ENCODE measurements at regions not wholly inside any gene's neighbourhood (a gene's known extent, or its start where the extent isn't known, plus 50 kb on each side); places are given as distances from the start of the nearest gene placed in this dataset.
A peak's percentile ranks its signal among the peaks of the same experiment; 100 is the strongest.

GRCh38 chr10:6929148-6929830, 349.2 kb upstream of the PRKCQ start:
- ATAC-seq: no peak
- CTCF ChIA-PET (ENCODE audit: low intra/inter-chr PET ratio): no interaction called here
- H2AFZ ChIP-seq (ENCODE audit: low read depth, low read length): peak overlapping the region; percentile 74
- POLR2A ChIA-PET: interaction anchor here (0.6 to 1.2 kb wide), 2 partner anchors 27 to 58 kb away, joined by 3 to 5 read pairs; no protein-coding TSS in a partner anchor
- DNase-seq (ENCODE audit: extremely low read depth in 1 of 4, low spot score in 3 of 4): no peak
- H3K27me3 ChIP-seq (ENCODE audit: control insufficient read depth in 2 of 2, insufficient read depth in 2 of 2, low read length in 2 of 2): no peaks in the 10 kb centered on the region
- TF ChIP-seq ZNF311 (CRISPR knock-in tag; IDR thresholded peaks at IDR 0.05) (0 out of 2 replicates have a peak, but pooled peaks have one; percentile 33), NFIC (IDR thresholded peaks at IDR 0.05) (peak; percentile 45; the same call in 1 of the 2 replicates), THRA (IDR thresholded peaks at IDR 0.05) (no peak), SPI1 (IDR thresholded peaks at IDR 0.05; ENCODE audit: borderline replicate concordance, low read depth, low read length) (peak; percentile 49; the same call in 1 of the 2 replicates)
- no peaks in the 10 kb centered on the region; the same call in 2 of the 3 replicates for H3K36me3 ChIP-seq (ENCODE audit: control insufficient read depth, insufficient read depth, low read length)
- in situ Hi-C loops (cut with MboI): no loop called here
- H3K27ac ChIP-seq (ENCODE audit: extremely low read depth, low read depth, low read length): no peak overlapping the region
- 46% methylated on average over 9 of the region's 9 CpGs for WGBS (ENCODE audit: insufficient coverage, low coverage, missing lambda C conversion rate)
- intact Hi-C loops (cut with micrococcal nuclease): loop anchor here (10.0 kb wide), 1 partner anchor 306 kb away; no protein-coding TSS in a partner anchor
- H3K4me1 ChIP-seq (replicated peaks in 1 of 2; ENCODE audit: control insufficient read depth in 2 of 2, insufficient read depth in 2 of 2, low read length in 2 of 2): peaks cover 0 to 16% of the 10 kb centered on the region in 2 experiments; a peak in 3 of 5 replicates
- no peaks in the 10 kb centered on the region for H3K79me2 ChIP-seq (ENCODE audit: control insufficient read depth, insufficient read depth, low read length)
- FAIRE-seq: no peak
- no peaks in the 10 kb centered on the region for H3K9me3 ChIP-seq (replicated peaks; ENCODE audit: control insufficient read depth, insufficient read depth, low read depth, low read length)
- no TSS peak for BruUV-seq (replicated peaks)
- H4K20me1 ChIP-seq (replicated peaks; ENCODE audit: control insufficient read depth, insufficient read depth, low read length): no peaks in the 10 kb centered on the region
- no peaks in the 10 kb centered on the region for H3K9me1 ChIP-seq (ENCODE audit: control insufficient read depth, insufficient read depth, low read length)
- no peak overlapping the region for H3K4me3 ChIP-seq
- H3K4me2 ChIP-seq (ENCODE audit: insufficient read depth, low read length): no peak overlapping the region
- H3K9ac ChIP-seq (ENCODE audit: insufficient read depth in 1 of 2, low read depth in 2 of 2, low read length in 2 of 2): no peak overlapping the region
